Panc1 (cell line): ENCODE measurements at regions not wholly inside any gene's neighbourhood (a gene's known extent, or its start where the extent isn't known, plus 50 kb on each side); places are given as distances from the start of the nearest gene placed in this dataset.

Source experiments
- ATAC-seq: fragments of 200-7000 bp; cut with Tn5 transposase; 2 replicates; pipeline ENCODE4 v1.9.1; 2020; ENCODE audit warnings: mild to moderate bottlenecking, moderate library complexity
- BruUV-seq: library from RNA; stranded (reverse); fragments of 400-500 nt; replicated peaks from 2 replicates; lab custom pipeline; 2021; lab: Mats Ljungman, UMichigan
- CTCF ChIA-PET: fragments of 300-600 bp; sonication (Branson Sonifier 250); formaldehyde crosslinking; loops from one replicate; lab custom pipeline; 2022; ENCODE audit warnings: antibody characterized with exemption; lab: Charles Lee
- POLR2A ChIA-PET: fragments of 300-600 bp; sonication (Branson Sonifier 250); formaldehyde crosslinking; loops from one replicate; lab custom pipeline; 2022; ENCODE audit warnings: antibody characterized with exemption; lab: Charles Lee
- DNase-seq: peaks from one replicate; pipeline ENCODE4 v3.0.0-alpha.2; 2010; ENCODE audit warnings: low read depth, low spot score
- H3K27ac ChIP-seq: 2 replicates; pipeline ENCODE4 v1.5.1; 2011; ENCODE audit warnings: mild to moderate bottlenecking, low read length, inconsistent platforms
- H3K27me3 ChIP-seq: fragments of 200-500 bp; sonication (Bioruptor generic); 2 replicates; pipeline ENCODE4 v1.6.0; 2014; ENCODE audit warnings: low read length, inconsistent platforms; ENCODE audit not compliant: control insufficient read depth, insufficient read depth
- H3K36me3 ChIP-seq: fragments of 200-500 bp; sonication (Bioruptor generic); 2 replicates; pipeline ENCODE4 v1.5.1; 2014; ENCODE audit warnings: inconsistent platforms, mild to moderate bottlenecking, low read length, moderate library complexity; ENCODE audit not compliant: control insufficient read depth, insufficient read depth
- H3K4me1 ChIP-seq: 2 replicates; pipeline ENCODE4 v1.5.1; 2011; ENCODE audit warnings: inconsistent platforms, mild to moderate bottlenecking, low read length, moderate library complexity; ENCODE audit not compliant: control insufficient read depth, insufficient read depth
- H3K4me3 ChIP-seq, 2 experiments: 2 replicates each; pipeline ENCODE4 v1.5.1; 2011 to 2012; ENCODE audit warnings: low read depth in 2 of 2, low read length in 2 of 2, mild to moderate bottlenecking in 2 of 2, inconsistent platforms in 1 of 2, moderate library complexity in 1 of 2
- H3K9me3 ChIP-seq: fragments of 200-500 bp; sonication (Bioruptor generic); 2 replicates; pipeline ENCODE4 v1.5.1; 2014; ENCODE audit warnings: low read depth, mild to moderate bottlenecking, inconsistent platforms, low read length, moderate library complexity; ENCODE audit not compliant: control insufficient read depth, insufficient read depth
- CTCF ChIP-seq: fragments of 450-650 bp; IDR thresholded peaks from 2 replicates; pipeline ENCODE4 v1.5.1; 2017; ENCODE audit warnings: mild to moderate bottlenecking
- POLR2AphosphoS5 ChIP-seq: IDR thresholded peaks from 2 replicates; pipeline ENCODE4 v1.6.1; 2012; ENCODE audit warnings: mild to moderate bottlenecking, low read depth, low read length, moderate library complexity
- REST ChIP-seq, 2 experiments: IDR thresholded peaks; 2 replicates each; pipeline ENCODE4 v1.6.1; 2011 to 2012; ENCODE audit warnings: low read depth in 2 of 2, control low read depth in 1 of 2, low read length in 1 of 2, mild to moderate bottlenecking in 1 of 2, moderate library complexity in 1 of 2; ENCODE audit not compliant: insufficient read depth in 1 of 2
- SIN3A ChIP-seq: IDR thresholded peaks from 2 replicates; pipeline ENCODE4 v1.6.1; 2012; ENCODE audit warnings: low read depth, mild to moderate bottlenecking, low read length, moderate library complexity, borderline replicate concordance; ENCODE audit not compliant: insufficient read depth
- TCF7L2 ChIP-seq: IDR thresholded peaks from 2 replicates; pipeline ENCODE4 v1.6.1; 2011; ENCODE audit warnings: mild to moderate bottlenecking, low read depth, low read length, inconsistent platforms
- in situ Hi-C: cut with HindIII; loops from 2 replicates; pipeline ENCODE4 v1.10.0; 2016; ENCODE audit warnings: low sequenced_read_pairs, low pct_unique_long_range_greater_than_20kb
- intact Hi-C: fragments of 100-400 bp; cut with micrococcal nuclease; formaldehyde crosslinking; loops from one replicate; pipeline ENCODE4 v1.10.0; 2022; ENCODE audit not compliant: unreplicated experiment

DNA sequence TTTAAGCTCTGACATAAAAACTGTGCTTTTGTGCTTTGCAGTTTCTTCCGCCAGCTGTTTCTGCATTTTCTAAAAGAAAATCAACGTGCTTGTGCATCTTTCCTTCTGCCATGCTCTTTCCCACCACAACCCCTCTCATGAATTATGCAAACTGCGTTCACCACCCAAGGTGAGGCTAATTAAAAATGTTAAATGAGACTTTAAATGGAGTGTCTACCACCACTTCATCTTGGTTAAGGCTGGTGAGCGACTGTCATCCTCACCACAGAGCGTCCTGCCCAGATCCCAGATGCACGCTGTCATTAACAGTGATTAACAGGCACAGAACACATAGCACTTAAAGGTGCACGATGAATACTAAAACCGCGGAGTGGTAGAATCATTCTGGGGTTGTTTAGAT, 250.5 kb upstream of the RAB6C start:
- TF ChIP-seq POLR2AphosphoS5 (no peak), CTCF (no peak), TCF7L2 (no peak), REST (IDR thresholded peaks at IDR 0.05; ENCODE audit: insufficient read depth in 1 of 2, low read depth in 2 of 2, low read length in 1 of 2) (no peak), SIN3A (no peak)
- Histone ChIP-seq H3K4me3 (no peak overlapping the region), H3K9me3 (no peaks in the 10 kb centered on the region), H3K36me3 (no peaks in the 10 kb centered on the region), H3K4me1 (no peaks in the 10 kb centered on the region), H3K27ac (no peak overlapping the region), H3K27me3 (no peaks in the 10 kb centered on the region; the same call in 1 of the 2 replicates)
- in situ Hi-C loops: no loop called here
- DNase-seq (no peak), ATAC-seq (no peak)
- intact Hi-C loops: no loop called here
- ChIA-PET POLR2A (no interaction called here), CTCF (no interaction called here)
- no TSS peak for BruUV-seq

DNA sequence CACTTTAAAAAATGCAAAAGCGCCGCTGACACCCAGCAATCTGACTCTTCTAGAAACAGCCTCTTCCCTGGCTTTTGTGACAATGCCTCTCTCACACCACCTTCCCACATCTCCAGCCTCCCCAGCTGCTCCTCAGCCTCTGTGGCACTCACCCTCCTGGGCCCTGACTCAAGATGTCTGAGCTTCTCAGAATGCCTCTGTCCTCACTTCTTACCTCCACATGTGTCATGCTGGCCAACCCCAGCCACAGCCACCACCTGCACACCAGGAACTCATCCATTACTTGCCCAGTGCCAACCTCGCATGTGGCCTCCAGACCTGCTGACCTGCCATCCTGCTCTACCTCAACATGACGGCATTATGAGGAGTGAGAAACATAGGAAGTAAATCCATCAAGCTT, 249.8 kb upstream of the RAB6C start:
- in situ Hi-C loops: no loop called here
- H3K27ac ChIP-seq: no peak overlapping the region

More for the DNA sequence above, 249.8 kb upstream of the RAB6C start:
- DNase-seq (no peak), ATAC-seq (no peak)
- no TSS peak for BruUV-seq
- Histone ChIP-seq H3K4me3 (no peak overlapping the region), H3K36me3 (no peaks in the 10 kb centered on the region), H3K4me1 (no peaks in the 10 kb centered on the region), H3K27me3 (no peaks in the 10 kb centered on the region; the same call in 1 of the 2 replicates), H3K9me3 (no peaks in the 10 kb centered on the region)
- ChIA-PET POLR2A (no interaction called here), CTCF (no interaction called here)
- intact Hi-C loops: no loop called here
- TF ChIP-seq SIN3A (no peak), CTCF (no peak), TCF7L2 (no peak)
